Left lung (tissue), 4 donors: ENCODE measurements at regions not wholly inside any gene's neighbourhood (a gene's known extent, or its start where the extent isn't known, plus 50 kb on each side); places are given as distances from the start of the nearest gene placed in this dataset.

Experiments used
- ATAC-seq: fragments of 200-7000 bp; cut with Tn5 transposase; one replicate; pipeline ENCODE4 v1.9.1; 2020; ENCODE audit warnings: moderate library complexity
- DNase-seq, 4 donors: peaks; one replicate each; pipeline ENCODE4 v3.0.0-alpha.2; 2013 to 2020
- H3K27ac ChIP-seq, 2 donors: fragments of 200-600 bp; sonication (generic) in 1 of 2; one replicate each; pipeline versions ENCODE4 v1.5.0 to v1.8.0; 2020 to 2021
- H3K27me3 ChIP-seq, 2 donors: fragments of 200-600 bp; sonication (generic) in 1 of 2; one replicate each; pipeline versions ENCODE4 v1.5.0 to v1.8.0; 2020 to 2021
- H3K36me3 ChIP-seq, 2 donors: fragments of 200-600 bp; sonication (generic) in 1 of 2; one replicate each; pipeline versions ENCODE4 v1.5.0 to v1.8.0; 2020 to 2021
- H3K4me1 ChIP-seq, 2 donors: fragments of 200-600 bp; one replicate each; pipeline ENCODE4 v1.8.0; 2021
- H3K4me3 ChIP-seq, 2 donors: fragments of 200-600 bp; sonication (generic) in 1 of 2; one replicate each; pipeline versions ENCODE4 v1.5.0 to v1.8.0; 2020 to 2021; ENCODE audit warnings: mild to moderate bottlenecking in 1 of 2
- H3K9me3 ChIP-seq, 2 donors: fragments of 200-600 bp; sonication (generic) in 1 of 2; one replicate each; pipeline versions ENCODE4 v1.5.0 to v1.8.0; 2020 to 2021
- CTCF ChIP-seq, 2 donors: fragments of 200-600 bp; sonication (generic) in 1 of 2; IDR thresholded peaks; one replicate each; pipeline versions ENCODE4 v1.5.0 to v1.8.0; 2021; ENCODE audit warnings: antibody characterized with exemption in 2 of 2
- intact Hi-C, 2 donors: fragments of 100-400 bp; cut with DNase I; formaldehyde crosslinking; loops; one replicate each; pipeline versions ENCODE4 v1.11.2 to v1.14.2; 2022
- donor health status: DM: no; HTN: yes; CAD: no.
- donor health status: DM: no; HTN: no; CAD: no.

- Histone ChIP-seq H3K9me3 (peaks cover 0 to 4% of the 10 kb centered on the region in 2 donors), H3K36me3 (no peaks in the 10 kb centered on the region), H3K4me1 (peaks cover 0 to 17% of the 10 kb centered on the region in 2 donors), H3K27me3 (no peaks in the 10 kb centered on the region), H3K27ac (no peak overlapping the region), H3K4me3 (no peak overlapping the region)
- ATAC-seq (no peak), DNase-seq (no peak)
- TF ChIP-seq CTCF (IDR thresholded peaks at IDR 0.05) = no peak
- intact Hi-C loops = no loop called here
Observed at GRCh38 chr1:222463059-222463730, 84.7 kb downstream of the HHIPL2 start.

GRCh38 chr1:222462601-222463000, 85.3 kb downstream of the HHIPL2 start:
- ATAC-seq = no peak
- peaks cover 0 to 17% of the 10 kb centered on the region in 2 donors for H3K4me1 ChIP-seq

GRCh38 chr1:222461941-222462340, 86.0 kb downstream of the HHIPL2 start:
- Histone ChIP-seq H3K9me3 (peaks cover 0 to 17% of the 10 kb centered on the region in 2 donors), H3K27me3 (no peaks in the 10 kb centered on the region), H3K4me3 (no peak overlapping the region), H3K4me1 (peaks cover 0 to 17% of the 10 kb centered on the region in 2 donors), H3K36me3 (no peaks in the 10 kb centered on the region), H3K27ac (no peak overlapping the region)
- TF ChIP-seq CTCF (IDR thresholded peaks at IDR 0.05) = no peak
- ATAC-seq = no peak
- no peak for DNase-seq
- intact Hi-C loops = no loop called here

More at GRCh38 chr1:222462601-222463000, 85.3 kb downstream of the HHIPL2 start:
- Histone ChIP-seq H3K4me3 (no peak overlapping the region), H3K27ac (no peak overlapping the region), H3K27me3 (no peaks in the 10 kb centered on the region), H3K9me3 (peaks cover 0 to 10% of the 10 kb centered on the region in 2 donors), H3K36me3 (no peaks in the 10 kb centered on the region)
- intact Hi-C loops = no loop called here
- DNase-seq = no peak
- TF ChIP-seq CTCF (IDR thresholded peaks at IDR 0.05) = no peak

GRCh38 chr1:222459652-222460051, 88.3 kb downstream of the HHIPL2 start:
- no peak overlapping the region for H3K27ac ChIP-seq
- H3K36me3 ChIP-seq = no peaks in the 10 kb centered on the region
- intact Hi-C loops = no loop called here
- TF ChIP-seq CTCF (IDR thresholded peaks at IDR 0.05) = no peak
- no peak overlapping the region for H3K4me3 ChIP-seq
- H3K4me1 ChIP-seq = peaks cover 4 to 12% of the 10 kb centered on the region in 2 donors
- peaks cover 0 to 20% of the 10 kb centered on the region in 2 donors for H3K9me3 ChIP-seq
- DNase-seq (no peak), ATAC-seq (no peak)
- H3K27me3 ChIP-seq = no peaks in the 10 kb centered on the region

GRCh38 chr1:222457513-222457912, 90.4 kb downstream of the HHIPL2 start:
- Histone ChIP-seq H3K27ac (no peak overlapping the region), H3K4me3 (no peak overlapping the region), H3K27me3 (no peaks in the 10 kb centered on the region), H3K36me3 (no peaks in the 10 kb centered on the region), H3K9me3 (peaks cover 0 to 20% of the 10 kb centered on the region in 2 donors), H3K4me1 (peaks cover 4 to 12% of the 10 kb centered on the region in 2 donors)
- intact Hi-C loops = no loop called here
- ATAC-seq = no peak
- no peak for TF ChIP-seq CTCF (IDR thresholded peaks at IDR 0.05)
- DNase-seq = no peak
